IPS-NIHi7 (cell line): ENCODE measurements at regions not wholly inside any gene's neighbourhood (a gene's known extent, or its start where the extent isn't known, plus 50 kb on each side); places are given as distances from the start of the nearest gene placed in this dataset.
A peak's percentile ranks its signal among the peaks of the same experiment; 100 is the strongest.
"Not testable (repeated sequence)": the region's sequence is repeated elsewhere in the genome, so short reads cannot be mapped to it uniquely, and the experiment has no call there.

ENCODE experiments used
- DNase-seq: peaks from one replicate; pipeline ENCODE4 v3.0.0; 2012; ENCODE audit warnings: mixed read lengths; ENCODE audit errors: extremely low spot score

DNA sequence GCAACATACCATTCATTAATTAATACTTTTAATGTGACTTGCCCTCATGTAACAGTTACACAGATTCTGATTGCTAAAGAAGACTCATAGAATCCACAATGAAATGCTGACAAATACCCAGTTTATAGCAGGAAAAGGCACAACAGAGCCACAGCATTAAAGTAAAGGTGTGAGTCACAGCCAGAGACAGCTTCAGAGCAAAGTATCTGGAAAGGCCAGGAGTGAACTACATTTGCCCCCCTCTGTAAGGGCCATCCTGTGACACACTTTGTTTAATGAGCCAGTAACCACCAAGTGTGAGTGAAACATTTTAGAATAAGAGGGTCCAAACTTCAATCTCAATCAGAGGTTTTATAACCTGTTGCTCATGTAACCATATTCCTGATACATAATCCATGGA, 133.8 kb upstream of the TACR3 start:
- DNase-seq, result peak; percentile 13

GRCh38 chr4:103853146-103853545, 133.4 kb upstream of the TACR3 start:
- no peak for DNase-seq

- DNase-seq, result no peak
Measured at GRCh38 chr4:103845075-103845474, 125.3 kb upstream of the TACR3 start.

GRCh38 chr4:103842637-103843239, 123.0 kb upstream of the TACR3 start:
- DNase-seq, result no peak

DNA sequence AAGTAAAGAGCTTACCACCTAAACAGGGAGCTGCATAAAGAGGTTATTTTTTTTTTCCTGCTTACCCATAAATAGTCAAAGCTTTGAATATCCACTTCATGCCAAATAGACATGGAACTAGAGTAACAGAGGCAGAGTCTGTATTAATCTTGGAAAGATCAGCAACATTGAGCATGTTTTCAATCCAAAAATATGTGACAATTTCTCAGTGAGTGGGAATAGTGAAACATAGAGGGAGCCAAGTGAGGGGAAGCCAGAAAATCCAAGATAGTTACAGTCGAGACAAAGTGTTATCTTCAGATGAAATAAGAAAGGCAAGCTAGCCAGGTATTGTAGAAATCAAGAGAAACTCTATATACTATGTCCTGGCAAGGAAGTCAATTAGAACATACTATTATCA, 122.3 kb upstream of the TACR3 start:
- no peak for DNase-seq

DNA sequence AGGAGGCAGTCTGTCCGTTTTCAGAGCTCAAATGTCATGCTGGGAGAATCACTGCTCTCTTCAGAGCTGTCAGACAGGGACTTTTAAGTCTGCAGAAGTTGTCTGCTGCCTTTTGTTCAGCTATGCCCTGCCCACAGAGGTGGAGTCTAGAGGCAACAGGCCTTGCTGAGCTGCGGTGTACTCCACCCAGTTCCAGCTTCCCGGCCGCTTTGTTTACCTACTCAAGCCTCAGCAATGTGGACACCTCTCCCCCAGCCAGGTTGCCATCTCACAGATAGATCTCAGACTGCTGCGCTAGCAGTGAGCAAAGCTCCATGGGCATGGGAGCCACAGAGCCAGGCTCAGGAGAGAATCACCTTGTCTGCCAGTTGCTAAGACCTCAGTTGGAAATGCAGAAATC, 90.5 kb upstream of the TACR3 start:
- DNase-seq, result not testable (repeated sequence)

- DNase-seq, result peak; percentile 11
Measured at GRCh38 chr4:103802766-103803165, 83.0 kb upstream of the TACR3 start.

GRCh38 chr4:103787057-103787456, 67.3 kb upstream of the TACR3 start:
- no peak for DNase-seq

DNA sequence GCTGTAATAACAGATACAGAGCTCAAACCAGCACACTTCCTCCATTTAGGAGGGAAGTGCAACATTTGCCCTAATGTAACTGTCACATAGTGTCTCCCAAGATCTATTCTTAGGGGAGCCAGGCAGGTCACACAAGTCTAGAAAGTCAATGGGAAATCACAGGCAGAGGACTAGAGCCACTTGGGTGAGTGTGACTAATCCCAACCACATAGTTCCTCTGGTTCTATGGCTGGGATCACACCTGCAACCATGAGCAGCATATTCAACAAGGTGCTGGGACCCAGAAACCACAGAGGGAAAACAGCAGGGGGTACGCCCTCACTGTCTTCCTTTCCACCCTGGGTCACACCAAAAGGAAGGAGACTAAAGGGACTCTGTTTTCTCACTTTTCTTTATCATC, 66.8 kb upstream of the TACR3 start:
- DNase-seq, result no peak

- DNase-seq, result peak; percentile 69
Measured at GRCh38 chr4:103786014-103786413, 66.2 kb upstream of the TACR3 start.

DNA sequence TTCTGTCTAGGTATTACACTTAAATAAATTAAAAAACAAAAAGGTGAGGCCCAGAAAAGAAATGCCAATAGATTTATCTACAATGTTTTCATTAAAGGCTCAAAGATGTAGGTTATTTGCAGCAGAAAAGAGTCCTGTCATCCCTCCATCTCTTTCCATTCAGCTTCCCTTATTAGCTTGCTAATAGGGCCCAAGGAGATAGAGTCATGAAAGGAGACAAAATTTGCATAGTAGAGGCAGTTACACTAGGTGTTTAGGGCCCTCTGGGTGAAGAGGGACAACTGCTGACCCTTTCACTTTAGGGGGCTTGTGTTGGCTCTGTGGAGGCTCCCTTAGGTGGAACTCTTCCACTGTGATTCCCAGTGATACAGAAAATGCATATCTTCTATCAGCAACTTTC, 58.4 kb upstream of the TACR3 start:
- no peak for DNase-seq

- DNase-seq, result no peak
Measured at GRCh38 chr4:103774326-103774825, 54.6 kb upstream of the TACR3 start.

DNA sequence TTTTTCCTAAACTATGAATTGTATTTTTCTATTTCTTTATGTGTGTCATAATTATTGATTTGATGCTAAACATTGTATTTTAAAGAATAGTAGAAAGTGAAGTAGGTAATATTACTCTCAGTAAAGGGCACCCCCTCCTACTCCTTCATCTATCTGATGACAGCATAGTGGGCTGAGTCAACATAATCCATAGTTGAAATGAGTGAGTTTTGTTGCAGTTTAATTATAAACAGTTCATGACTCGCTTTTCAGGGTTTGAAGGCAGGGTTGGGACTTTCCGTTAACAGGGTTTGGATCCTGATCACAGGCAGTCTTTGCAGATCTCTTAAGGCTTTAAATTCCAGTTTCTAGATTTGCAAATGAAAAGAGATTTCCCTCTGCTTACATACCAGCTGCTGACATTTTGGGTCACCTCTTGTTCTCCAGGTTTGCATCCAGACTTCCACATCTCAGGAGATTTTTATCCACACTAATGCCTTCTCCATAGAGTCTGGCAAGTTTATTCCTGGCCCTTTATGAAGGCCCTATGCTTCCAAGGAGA, 54.0 kb upstream of the TACR3 start:
- DNase-seq, result no peak
